ENCODE measurements at regions not wholly inside any gene's neighbourhood (a gene's known extent, or its start where the extent isn't known, plus 50 kb on each side); places are given as distances from the start of the nearest gene placed in this dataset.

DNA sequence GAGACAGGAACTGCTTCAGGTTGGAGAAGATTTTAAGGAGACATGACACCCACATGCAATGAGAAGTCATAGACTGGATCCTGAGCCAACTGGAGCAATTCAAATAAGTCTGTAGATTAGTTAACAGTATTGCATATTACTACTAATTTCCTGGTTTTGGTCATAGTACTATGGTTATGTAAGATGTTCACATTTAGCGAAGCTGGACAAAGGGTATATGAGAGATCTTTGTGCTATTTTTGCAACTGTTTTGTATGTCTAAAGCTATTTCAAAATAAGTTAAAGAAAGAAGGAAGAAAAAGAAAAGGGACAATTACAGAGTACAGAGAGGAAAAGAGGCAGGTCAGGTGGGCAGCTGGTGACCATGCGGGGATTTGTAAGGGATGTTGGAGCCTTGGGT, 116.5 kb upstream of the SVIL start:
- Mint-ChIP-seq H3K9me3 (no peaks in the 10 kb centered on the region), H3K36me3 (peaks cover 0 to 4% (median 0%) of the 10 kb centered on the region in 5 donors), H3K4me1 (peaks cover 0 to 4% (median 0%) of the 10 kb centered on the region in 7 donors), H3K27me3 (peaks cover 0 to 18% (median 4%) of the 10 kb centered on the region in 5 donors), H3K27ac (no peak overlapping the region), H3K4me3 (no peak overlapping the region)
- Histone ChIP-seq H3K9me3 (ENCODE audit: control insufficient read depth in 2 of 3, low read length in 3 of 3) (no peaks in the 10 kb centered on the region), H3K4me3 (ENCODE audit: low read length) (no peak overlapping the region), H3K4me1 (ENCODE audit: control insufficient read depth in 2 of 2, insufficient read depth in 2 of 2, low read length in 2 of 2) (no peaks in the 10 kb centered on the region), H3K36me3 (ENCODE audit: control insufficient read depth in 2 of 3, insufficient read depth in 3 of 3, low read length in 3 of 3) (no peaks in the 10 kb centered on the region), H3K27ac (ENCODE audit: low read depth, low read length) (no peak overlapping the region), H3K27me3 (ENCODE audit: control insufficient read depth in 2 of 2, insufficient read depth in 2 of 2, low read length in 2 of 2) (no peaks in the 10 kb centered on the region)
- intact Hi-C loops (cut with micrococcal nuclease), result no loop called here
- ChIA-PET POLR2A (no interaction called here), CTCF (no interaction called here)
- no peak for ATAC-seq
- DNase-seq, result no peak

- Mint-ChIP-seq H3K4me1 (peaks cover 0 to 9% (median 0%) of the 10 kb centered on the region in 7 donors), H3K27ac (no peak overlapping the region), H3K27me3 (peaks cover 0 to 18% (median 4%) of the 10 kb centered on the region in 5 donors), H3K9me3 (no peaks in the 10 kb centered on the region), H3K4me3 (no peak overlapping the region), H3K36me3 (peaks cover 0 to 4% (median 0%) of the 10 kb centered on the region in 5 donors)
- no peaks in the 10 kb centered on the region for H3K27me3 ChIP-seq (ENCODE audit: control insufficient read depth in 2 of 2, insufficient read depth in 2 of 2, low read length in 2 of 2)
- CTCF ChIA-PET, result no interaction called here
- POLR2A ChIA-PET, result no interaction called here
- H3K4me1 ChIP-seq (ENCODE audit: control insufficient read depth in 2 of 2, insufficient read depth in 2 of 2, low read length in 2 of 2), result no peaks in the 10 kb centered on the region
- DNase-seq (no peak), ATAC-seq (no peak)
- H3K4me3 ChIP-seq (ENCODE audit: low read length), result no peak overlapping the region
- H3K9me3 ChIP-seq (ENCODE audit: control insufficient read depth in 2 of 3, low read length in 3 of 3), result no peaks in the 10 kb centered on the region
- intact Hi-C loops (cut with micrococcal nuclease), result no loop called here
- no peaks in the 10 kb centered on the region for H3K36me3 ChIP-seq (ENCODE audit: control insufficient read depth in 2 of 3, insufficient read depth in 3 of 3, low read length in 3 of 3)
- H3K27ac ChIP-seq (ENCODE audit: low read depth, low read length), result no peak overlapping the region
These were observed 114.4 kb upstream of the SVIL start for GRCh38 chr10:29749150-29749549.

DNA sequence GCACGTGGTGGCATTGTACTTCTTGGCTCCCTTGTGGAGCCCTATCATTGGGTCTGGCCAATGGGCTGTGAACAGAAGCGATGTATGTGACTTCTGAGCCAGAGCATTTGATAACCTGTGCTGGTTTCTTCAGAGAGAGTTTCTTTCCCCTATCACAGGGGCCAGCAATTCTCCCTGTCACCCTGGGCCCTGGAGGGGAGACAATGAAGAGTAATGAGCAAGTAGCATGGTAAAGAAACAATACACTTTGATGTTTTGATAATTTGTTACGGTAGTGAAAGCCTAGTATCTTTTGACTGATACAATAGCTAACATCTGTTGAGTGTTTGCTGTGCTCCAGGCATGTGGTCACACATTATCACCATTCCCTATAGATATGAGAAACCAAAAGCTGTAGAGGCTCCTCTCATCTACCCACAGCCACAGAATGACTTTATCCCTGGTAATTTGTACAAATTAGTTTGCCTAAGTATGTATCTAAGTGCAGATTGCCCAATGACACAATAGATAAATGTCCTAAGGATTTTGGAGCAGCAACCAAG, 113.4 kb upstream of the SVIL start:
- H3K36me3 Mint-ChIP-seq, result peaks cover 0 to 4% (median 0%) of the 10 kb centered on the region in 5 donors
- ATAC-seq (no peak), DNase-seq (no peak)
- CTCF ChIA-PET, result no interaction called here
- Histone ChIP-seq H3K4me3 (ENCODE audit: low read length) (no peak overlapping the region), H3K4me1 (ENCODE audit: control insufficient read depth in 2 of 2, insufficient read depth in 2 of 2, low read length in 2 of 2) (no peaks in the 10 kb centered on the region), H3K27ac (ENCODE audit: low read depth, low read length) (no peak overlapping the region), H3K27me3 (ENCODE audit: control insufficient read depth in 2 of 2, insufficient read depth in 2 of 2, low read length in 2 of 2) (no peaks in the 10 kb centered on the region), H3K36me3 (ENCODE audit: control insufficient read depth in 2 of 3, insufficient read depth in 3 of 3, low read length in 3 of 3) (no peaks in the 10 kb centered on the region), H3K9me3 (ENCODE audit: control insufficient read depth in 2 of 3, low read length in 3 of 3) (no peaks in the 10 kb centered on the region)
- POLR2A ChIA-PET, result no interaction called here
- peaks cover 0 to 15% (median 4%) of the 10 kb centered on the region in 5 donors for H3K27me3 Mint-ChIP-seq
- no peaks in the 10 kb centered on the region for H3K9me3 Mint-ChIP-seq
- no peak overlapping the region for H3K27ac Mint-ChIP-seq
- intact Hi-C loops (cut with micrococcal nuclease), result no loop called here
- H3K4me3 Mint-ChIP-seq, result no peak overlapping the region
- H3K4me1 Mint-ChIP-seq, result peaks cover 0 to 9% (median 0%) of the 10 kb centered on the region in 7 donors

GRCh38 chr10:29746080-29746797, 111.5 kb upstream of the SVIL start:
- peaks cover 0 to 19% (median 4%) of the 10 kb centered on the region in 5 donors for H3K27me3 Mint-ChIP-seq
- H3K9me3 ChIP-seq (ENCODE audit: control insufficient read depth in 2 of 3, low read length in 3 of 3), result no peaks in the 10 kb centered on the region
- intact Hi-C loops (cut with micrococcal nuclease), result no loop called here
- no peak overlapping the region for H3K27ac ChIP-seq (ENCODE audit: low read depth, low read length)
- H3K4me3 ChIP-seq (ENCODE audit: low read length), result no peak overlapping the region
- ATAC-seq (no peak), DNase-seq (no peak)
- no peak overlapping the region for H3K4me3 Mint-ChIP-seq
- H3K4me1 ChIP-seq (ENCODE audit: control insufficient read depth in 2 of 2, insufficient read depth in 2 of 2, low read length in 2 of 2), result no peaks in the 10 kb centered on the region
- no peaks in the 10 kb centered on the region for H3K9me3 Mint-ChIP-seq
- peaks cover 0 to 9% (median 0%) of the 10 kb centered on the region in 7 donors for H3K4me1 Mint-ChIP-seq
- ChIA-PET POLR2A (no interaction called here), CTCF (no interaction called here)
- no peaks in the 10 kb centered on the region for H3K27me3 ChIP-seq (ENCODE audit: control insufficient read depth in 2 of 2, insufficient read depth in 2 of 2, low read length in 2 of 2)
- H3K27ac Mint-ChIP-seq, result no peak overlapping the region
- peaks cover 0 to 4% (median 0%) of the 10 kb centered on the region in 5 donors for H3K36me3 Mint-ChIP-seq
- H3K36me3 ChIP-seq (ENCODE audit: control insufficient read depth in 2 of 3, insufficient read depth in 3 of 3, low read length in 3 of 3), result no peaks in the 10 kb centered on the region

- Histone ChIP-seq H3K27me3 (ENCODE audit: control insufficient read depth in 2 of 2, insufficient read depth in 2 of 2, low read length in 2 of 2) (no peaks in the 10 kb centered on the region), H3K4me1 (ENCODE audit: control insufficient read depth in 2 of 2, insufficient read depth in 2 of 2, low read length in 2 of 2) (no peaks in the 10 kb centered on the region), H3K4me3 (ENCODE audit: low read length) (no peak overlapping the region), H3K9me3 (ENCODE audit: control insufficient read depth in 2 of 3, low read length in 3 of 3) (no peaks in the 10 kb centered on the region), H3K36me3 (ENCODE audit: control insufficient read depth in 2 of 3, insufficient read depth in 3 of 3, low read length in 3 of 3) (no peaks in the 10 kb centered on the region), H3K27ac (ENCODE audit: low read depth, low read length) (no peak overlapping the region)
- no peak for ATAC-seq
- Mint-ChIP-seq H3K27ac (no peak overlapping the region), H3K27me3 (peaks cover 0 to 44% (median 0%) of the 10 kb centered on the region in 5 donors), H3K36me3 (no peaks in the 10 kb centered on the region), H3K9me3 (no peaks in the 10 kb centered on the region), H3K4me3 (no peak overlapping the region), H3K4me1 (peaks cover 0 to 10% (median 4%) of the 10 kb centered on the region in 7 donors)
- ChIA-PET CTCF (no interaction called here), POLR2A (no interaction called here)
- intact Hi-C loops (cut with micrococcal nuclease), result no loop called here
- DNase-seq, result no peak
These were observed 106.3 kb upstream of the SVIL start for GRCh38 chr10:29740981-29741545.

DNA sequence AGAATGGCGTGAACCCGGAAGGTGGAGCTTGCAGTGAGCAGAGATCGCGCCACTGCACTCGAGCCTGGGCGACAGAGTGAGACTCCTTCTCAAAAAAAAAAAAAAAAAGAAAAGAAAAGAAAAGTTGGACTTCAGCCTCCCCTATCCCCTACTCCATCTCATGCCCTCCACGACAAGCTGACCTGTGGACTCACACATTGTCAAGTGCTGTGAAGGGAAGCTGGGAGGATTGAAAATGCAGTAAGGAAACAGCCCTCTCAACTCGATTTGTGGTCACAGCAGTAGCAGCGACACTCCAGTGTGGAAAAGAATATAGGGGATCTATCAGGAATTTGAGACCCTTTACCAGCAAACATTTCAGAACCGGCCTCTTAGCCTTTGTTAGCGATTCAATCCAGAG, 103.6 kb upstream of the SVIL start:
- H3K4me3 ChIP-seq (ENCODE audit: low read length), result no peak overlapping the region
- peaks cover 0 to 6% (median 0%) of the 10 kb centered on the region in 3 experiments for H3K36me3 ChIP-seq (ENCODE audit: control insufficient read depth in 2 of 3, insufficient read depth in 3 of 3, low read length in 3 of 3)
- Mint-ChIP-seq H3K27me3 (peaks cover 0 to 52% (median 0%) of the 10 kb centered on the region in 5 donors), H3K36me3 (no peaks in the 10 kb centered on the region), H3K27ac (peak overlapping the region in 1 of 9 donors; percentile 32), H3K9me3 (no peaks in the 10 kb centered on the region), H3K4me3 (peak overlapping the region in 4 of 10 donors; percentile 30 to 64 (median 46)), H3K4me1 (peaks cover 14 to 24% (median 18%) of the 10 kb centered on the region in 7 donors)
- peaks cover 3 to 11% of the 10 kb centered on the region in 2 donors for H3K4me1 ChIP-seq (ENCODE audit: control insufficient read depth in 2 of 2, insufficient read depth in 2 of 2, low read length in 2 of 2)
- ATAC-seq (no peak), DNase-seq (no peak)
- ChIA-PET POLR2A (interaction anchor here (0.9 kb wide), 1 partner anchor 62 kb away, joined by 3 read pairs; no protein-coding TSS in a partner anchor), CTCF (interaction anchor here (0.6 kb wide), 1 partner anchor 38 kb away, joined by 8 read pairs; no protein-coding TSS in a partner anchor)
- intact Hi-C loops (cut with micrococcal nuclease), result loop anchor here (5.0 to 10.0 kb wide), 3 partner anchors 36 to 1064 kb away; partner anchors contain the start of gene BAMBI (in 1 of the 2)
- no peak overlapping the region for H3K27ac ChIP-seq (ENCODE audit: low read depth, low read length)
- no peaks in the 10 kb centered on the region for H3K9me3 ChIP-seq (ENCODE audit: control insufficient read depth in 2 of 3, low read length in 3 of 3)
- no peaks in the 10 kb centered on the region for H3K27me3 ChIP-seq (ENCODE audit: control insufficient read depth in 2 of 2, insufficient read depth in 2 of 2, low read length in 2 of 2)
